Neural progenitor cell (in vitro differentiated cells): ENCODE measurements at regions not wholly inside any gene's neighbourhood (a gene's known extent, or its start where the extent isn't known, plus 50 kb on each side); places are given as distances from the start of the nearest gene placed in this dataset.

Source experiments
- DNase-seq: peaks from one replicate; pipeline ENCODE4 v3.0.0-alpha.2; 2016; ENCODE audit warnings: low spot score
- H2AFZ ChIP-seq: fragments of 200-600 bp; sonication (generic); replicated peaks from 2 replicates; pipeline ENCODE4 v1.6.1; 2016; ENCODE audit warnings: antibody characterized with exemption
- H3F3A ChIP-seq: fragments of 200-600 bp; sonication (generic); 2 replicates; pipeline ENCODE4 v1.6.1; 2016; ENCODE audit warnings: antibody characterized with exemption, low read depth
- H3K27ac ChIP-seq: fragments of 200-600 bp; sonication (generic); 2 replicates; pipeline ENCODE4 v1.5.1; 2016; ENCODE audit warnings: mild to moderate bottlenecking
- H3K27me3 ChIP-seq: fragments of 200-600 bp; sonication (generic); 2 replicates; pipeline ENCODE4 v1.6.1; 2016; ENCODE audit warnings: mild to moderate bottlenecking, moderate library complexity
- H3K36me3 ChIP-seq: fragments of 200-600 bp; sonication (generic); 2 replicates; pipeline ENCODE4 v1.5.1; 2016
- H3K4me1 ChIP-seq: fragments of 200-600 bp; sonication (generic); 2 replicates; pipeline ENCODE4 v1.6.1; 2016; ENCODE audit warnings: mixed run types
- H3K4me2 ChIP-seq: fragments of 200-600 bp; sonication (generic); 2 replicates; pipeline ENCODE4 v1.6.1; 2016
- H3K4me3 ChIP-seq: fragments of 200-600 bp; sonication (generic); 2 replicates; pipeline ENCODE4 v1.5.1; 2016
- H3K79me2 ChIP-seq: fragments of 200-600 bp; sonication (generic); 2 replicates; pipeline ENCODE4 v1.6.1; 2016; ENCODE audit warnings: low read depth
- H3K9ac ChIP-seq: fragments of 200-600 bp; sonication (generic); 2 replicates; pipeline ENCODE4 v1.6.1; 2016
- H3K9me3 ChIP-seq: fragments of 200-600 bp; sonication (generic); 2 replicates; pipeline ENCODE4 v1.5.1; 2016; ENCODE audit warnings: low read depth
- H4K20me1 ChIP-seq: fragments of 200-600 bp; sonication (generic); 2 replicates; pipeline ENCODE4 v1.6.1; 2016; ENCODE audit warnings: low read depth
- H3K27ac Mint-ChIP-seq: 3 replicates; pipeline ENCODE4 v1.8.0; 2021; ENCODE audit warnings: mixed read lengths
- H3K27me3 Mint-ChIP-seq: 2 replicates; pipeline ENCODE4 v1.8.0; 2022; ENCODE audit warnings: low read depth, mild to moderate bottlenecking, inconsistent platforms, moderate library complexity, mixed read lengths; ENCODE audit not compliant: insufficient read depth
- H3K36me3 Mint-ChIP-seq: 3 replicates; pipeline ENCODE4 v1.8.0; 2021; ENCODE audit warnings: mixed read lengths
- H3K4me1 Mint-ChIP-seq: 3 replicates; pipeline ENCODE4 v1.8.0; 2021; ENCODE audit warnings: mixed read lengths
- H3K4me3 Mint-ChIP-seq: 3 replicates; pipeline ENCODE4 v1.8.0; 2021; ENCODE audit warnings: mild to moderate bottlenecking, moderate library complexity, mixed read lengths
- H3K9me3 Mint-ChIP-seq: 3 replicates; pipeline ENCODE4 v1.8.0; 2020; ENCODE audit warnings: mixed read lengths
- CTCF ChIP-seq: fragments of 200-600 bp; sonication (generic); IDR thresholded peaks from 2 replicates; pipeline ENCODE4 v1.5.1; 2017; ENCODE audit warnings: antibody characterized with exemption, mild to moderate bottlenecking
- EZH2 ChIP-seq: fragments of 200-600 bp; sonication (generic); IDR thresholded peaks from 2 replicates; pipeline ENCODE4 v1.6.1; 2017; ENCODE audit warnings: antibody characterized with exemption, mild to moderate bottlenecking, moderate library complexity
- EZH2phosphoT487 ChIP-seq: fragments of 200-600 bp; sonication (generic); IDR thresholded peaks from 2 replicates; pipeline ENCODE4 v1.6.1; 2017; ENCODE audit warnings: antibody characterized with exemption

GRCh38 chr7:26005683-26006410, 146.2 kb upstream of the NFE2L3 start:
- Histone ChIP-seq H3K27me3 (peaks cover 35% of the 10 kb centered on the region), H3K9me3 (no peaks in the 10 kb centered on the region), H3K4me3 (no peak overlapping the region), H3K27ac (no peak overlapping the region), H3K36me3 (no peaks in the 10 kb centered on the region), H3K4me1 (no peaks in the 10 kb centered on the region), H3K79me2 (no peaks in the 10 kb centered on the region), H4K20me1 (no peaks in the 10 kb centered on the region), H3F3A (no peaks in the 10 kb centered on the region), H3K9ac (no peak overlapping the region), H2AFZ (no peak overlapping the region), H3K4me2 (no peak overlapping the region)
- TF ChIP-seq EZH2 (no peak), EZH2phosphoT487 (no peak), CTCF (no peak)
- Mint-ChIP-seq H3K27ac (no peak overlapping the region), H3K4me3 (no peak overlapping the region), H3K4me1 (peaks cover under 1% of the 10 kb centered on the region), H3K27me3 (peaks cover 8% of the 10 kb centered on the region), H3K9me3 (no peaks in the 10 kb centered on the region), H3K36me3 (no peaks in the 10 kb centered on the region)
- DNase-seq, result no peak

GRCh38 chr7:26006426-26006825, 145.6 kb upstream of the NFE2L3 start:
- Histone ChIP-seq H3K4me2 (no peak overlapping the region), H4K20me1 (no peaks in the 10 kb centered on the region), H2AFZ (no peak overlapping the region), H3F3A (no peaks in the 10 kb centered on the region), H3K4me1 (no peaks in the 10 kb centered on the region), H3K36me3 (no peaks in the 10 kb centered on the region), H3K27me3 (peaks cover 40% of the 10 kb centered on the region), H3K9me3 (no peaks in the 10 kb centered on the region), H3K79me2 (no peaks in the 10 kb centered on the region), H3K4me3 (no peak overlapping the region), H3K27ac (no peak overlapping the region), H3K9ac (no peak overlapping the region)
- Mint-ChIP-seq H3K4me1 (peaks cover 5% of the 10 kb centered on the region), H3K27ac (no peak overlapping the region), H3K9me3 (no peaks in the 10 kb centered on the region), H3K4me3 (no peak overlapping the region), H3K27me3 (peaks cover 8% of the 10 kb centered on the region), H3K36me3 (no peaks in the 10 kb centered on the region)
- no peak for DNase-seq
- no peak for TF ChIP-seq EZH2
- no peak for TF ChIP-seq EZH2phosphoT487

- H3K36me3 Mint-ChIP-seq, result no peaks in the 10 kb centered on the region
- Histone ChIP-seq H3K4me2 (no peak overlapping the region), H3K27ac (no peak overlapping the region), H3K4me3 (no peak overlapping the region), H4K20me1 (no peaks in the 10 kb centered on the region), H3K79me2 (no peaks in the 10 kb centered on the region), H3K36me3 (no peaks in the 10 kb centered on the region), H3K9me3 (no peaks in the 10 kb centered on the region), H3K27me3 (peaks cover 51% of the 10 kb centered on the region), H3F3A (no peaks in the 10 kb centered on the region), H3K9ac (no peak overlapping the region), H3K4me1 (no peaks in the 10 kb centered on the region), H2AFZ (no peak overlapping the region)
- H3K27ac Mint-ChIP-seq, result no peak overlapping the region
- peaks cover 5% of the 10 kb centered on the region for H3K4me1 Mint-ChIP-seq
- DNase-seq, result no peak
- TF ChIP-seq EZH2phosphoT487 (no peak), CTCF (no peak), EZH2 (no peak)
- peaks cover 8% of the 10 kb centered on the region for H3K27me3 Mint-ChIP-seq
- H3K9me3 Mint-ChIP-seq, result no peaks in the 10 kb centered on the region
- no peak overlapping the region for H3K4me3 Mint-ChIP-seq
Observed at GRCh38 chr7:26007510-26007909, 144.5 kb upstream of the NFE2L3 start.

GRCh38 chr7:26008428-26008827, 143.6 kb upstream of the NFE2L3 start:
- TF ChIP-seq EZH2 (no peak), CTCF (no peak), EZH2phosphoT487 (no peak)
- H4K20me1 ChIP-seq, result no peaks in the 10 kb centered on the region
- H3F3A ChIP-seq, result no peaks in the 10 kb centered on the region
- no peak for DNase-seq
- no peak overlapping the region for H2AFZ ChIP-seq
- Mint-ChIP-seq H3K36me3 (no peaks in the 10 kb centered on the region), H3K4me3 (no peak overlapping the region), H3K4me1 (peaks cover 5% of the 10 kb centered on the region), H3K27ac (no peak overlapping the region), H3K9me3 (no peaks in the 10 kb centered on the region), H3K27me3 (peaks cover 6% of the 10 kb centered on the region)
- H3K9me3 ChIP-seq, result no peaks in the 10 kb centered on the region
- no peak overlapping the region for H3K4me3 ChIP-seq
- peaks cover 57% of the 10 kb centered on the region for H3K27me3 ChIP-seq
- no peaks in the 10 kb centered on the region for H3K36me3 ChIP-seq
- H3K4me1 ChIP-seq, result no peaks in the 10 kb centered on the region
- no peak overlapping the region for H3K9ac ChIP-seq
- no peaks in the 10 kb centered on the region for H3K79me2 ChIP-seq
- H3K4me2 ChIP-seq, result no peak overlapping the region
- no peak overlapping the region for H3K27ac ChIP-seq
